ENCODE measurements at regions not wholly inside any gene's neighbourhood (a gene's known extent, or its start where the extent isn't known, plus 50 kb on each side); places are given as distances from the start of the nearest gene placed in this dataset.

GRCh38 chr22:48532986-48533385, 1294.7 kb downstream of the BRD1 start:
- Histone ChIP-seq H3K27me3 (ENCODE audit: control insufficient read depth, insufficient read depth, low read length) (no peaks in the 10 kb centered on the region), H4K5ac (ENCODE audit: low read depth, low read length) (no peak overlapping the region), H3K56ac (ENCODE audit: extremely low read depth, insufficient read depth, low read length) (no peak overlapping the region), H4K8ac (ENCODE audit: low read depth in 2 of 2, low read length in 2 of 2) (no peak overlapping the region), H3K23ac (ENCODE audit: low read depth, low read length) (no peak overlapping the region), H3K4me2 (ENCODE audit: low read depth, low read length) (no peak overlapping the region), H3K4ac (ENCODE audit: low read depth, low read length) (no peak overlapping the region), H4K91ac (ENCODE audit: insufficient read depth, low read depth, low read length) (no peak overlapping the region), H3K9me1 (ENCODE audit: insufficient read depth, low read length) (no peaks in the 10 kb centered on the region), H2AFZ (replicated peaks; ENCODE audit: low read length, poor library complexity) (no peak overlapping the region), H2BK15ac (ENCODE audit: low read depth, low read length) (no peak overlapping the region), H3K27ac (ENCODE audit: insufficient read depth, low read length) (no peak overlapping the region), H3K4me1 (ENCODE audit: control insufficient read depth, insufficient read depth, low read length) (no peaks in the 10 kb centered on the region), H2BK20ac (ENCODE audit: low read depth, low read length) (no peak overlapping the region), H2BK5ac (ENCODE audit: low read depth, low read length, poor library complexity, severe bottlenecking) (no peak overlapping the region), H3K14ac (replicated peaks; ENCODE audit: low read depth, low read length) (no peak overlapping the region), H2AK9ac (replicated peaks; ENCODE audit: low read depth, low read length, poor library complexity) (no peak overlapping the region), H2AK5ac (ENCODE audit: low read depth, low read length) (no peak overlapping the region), H3K79me1 (ENCODE audit: low read depth in 1 of 2, low read length in 2 of 2) (no peaks in the 10 kb centered on the region), H3K9ac (ENCODE audit: low read depth, low read length) (no peak overlapping the region), H3K9me3 (ENCODE audit: control insufficient read depth, insufficient read depth, low read length) (peaks cover 68% of the 10 kb centered on the region), H2BK120ac (ENCODE audit: low read depth, low read length) (no peak overlapping the region), H3K18ac (ENCODE audit: low read depth, low read length) (no peak overlapping the region), H3K4me3 (ENCODE audit: insufficient read depth, low read depth, low read length) (no peak overlapping the region), H3K36me3 (ENCODE audit: control insufficient read depth, insufficient read depth, low read length) (no peaks in the 10 kb centered on the region), H4K20me1 (ENCODE audit: insufficient read depth, low read length) (no peaks in the 10 kb centered on the region)
- intact Hi-C loops (cut with micrococcal nuclease) (no loop called here), in situ Hi-C loops (cut with MboI; ENCODE audit: low sequenced_read_pairs) (no loop called here), dilution Hi-C loops (cut with HindIII; ENCODE audit: low sequenced_read_pairs, unreplicated experiment) (no loop called here)
- DNase-seq: no peak
- ChIA-PET CTCF (no interaction called here), POLR2A (ENCODE audit: unreplicated experiment) (no interaction called here)
- ATAC-seq (ENCODE audit: low read depth): no peak
- no TSS peak for BruUV-seq (replicated peaks)
- WGBS, 2 experiments (ENCODE audit: extremely low coverage in 2 of 2, insufficient read length in 1 of 2): 54% methylated on average over 8 of the region's 12 CpGs; no CpG with 5 or more reads in 1 of the 2 experiments
- TF ChIP-seq RCOR1 (IDR thresholded peaks at IDR 0.05; ENCODE audit: insufficient replicate concordance, low read length) (no peak), MAZ (IDR thresholded peaks at IDR 0.05; ENCODE audit: borderline replicate concordance, low read depth, low read length) (no peak)

Measured in IMR-90 (cell line).